ENCODE measurements at regions not wholly inside any gene's neighbourhood (a gene's known extent, or its start where the extent isn't known, plus 50 kb on each side); places are given as distances from the start of the nearest gene placed in this dataset.

DNA sequence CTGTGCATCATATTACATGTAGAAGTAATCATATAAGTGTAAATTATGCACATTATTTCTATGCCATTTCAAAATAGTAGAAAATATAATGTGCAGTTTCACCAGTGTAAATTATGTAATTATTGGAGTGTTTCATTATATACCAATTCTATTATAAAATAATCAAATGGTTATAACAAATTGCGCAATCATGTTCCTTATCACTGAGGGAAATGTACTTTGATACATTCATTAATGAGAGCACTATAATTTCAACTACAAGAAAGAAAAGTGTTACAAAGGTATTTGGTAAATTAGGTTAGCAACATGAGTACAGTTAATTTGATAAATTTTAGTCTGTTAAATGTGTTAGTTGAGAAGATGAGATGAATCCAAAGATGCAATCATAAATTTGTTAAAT is 421.5 kb upstream of the CDH10 start:
- no peak overlapping the region for H3K4me3 ChIP-seq (ENCODE audit: control insufficient read depth, low read depth, low read length)
- DNase-seq (ENCODE audit: low read depth): no peak
- TF ChIP-seq, protein P1, sequence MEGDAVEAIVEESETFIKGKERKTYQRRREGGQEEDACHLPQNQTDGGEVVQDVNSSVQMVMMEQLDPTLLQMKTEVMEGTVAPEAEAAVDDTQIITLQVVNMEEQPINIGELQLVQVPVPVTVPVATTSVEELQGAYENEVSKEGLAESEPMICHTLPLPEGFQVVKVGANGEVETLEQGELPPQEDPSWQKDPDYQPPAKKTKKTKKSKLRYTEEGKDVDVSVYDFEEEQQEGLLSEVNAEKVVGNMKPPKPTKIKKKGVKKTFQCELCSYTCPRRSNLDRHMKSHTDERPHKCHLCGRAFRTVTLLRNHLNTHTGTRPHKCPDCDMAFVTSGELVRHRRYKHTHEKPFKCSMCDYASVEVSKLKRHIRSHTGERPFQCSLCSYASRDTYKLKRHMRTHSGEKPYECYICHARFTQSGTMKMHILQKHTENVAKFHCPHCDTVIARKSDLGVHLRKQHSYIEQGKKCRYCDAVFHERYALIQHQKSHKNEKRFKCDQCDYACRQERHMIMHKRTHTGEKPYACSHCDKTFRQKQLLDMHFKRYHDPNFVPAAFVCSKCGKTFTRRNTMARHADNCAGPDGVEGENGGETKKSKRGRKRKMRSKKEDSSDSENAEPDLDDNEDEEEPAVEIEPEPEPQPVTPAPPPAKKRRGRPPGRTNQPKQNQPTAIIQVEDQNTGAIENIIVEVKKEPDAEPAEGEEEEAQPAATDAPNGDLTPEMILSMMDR (conservative IDR thresholded peaks at IDR 0.05; ENCODE audit: control insufficient read depth, insufficient read depth, low read depth, low read length): no peak

DNA sequence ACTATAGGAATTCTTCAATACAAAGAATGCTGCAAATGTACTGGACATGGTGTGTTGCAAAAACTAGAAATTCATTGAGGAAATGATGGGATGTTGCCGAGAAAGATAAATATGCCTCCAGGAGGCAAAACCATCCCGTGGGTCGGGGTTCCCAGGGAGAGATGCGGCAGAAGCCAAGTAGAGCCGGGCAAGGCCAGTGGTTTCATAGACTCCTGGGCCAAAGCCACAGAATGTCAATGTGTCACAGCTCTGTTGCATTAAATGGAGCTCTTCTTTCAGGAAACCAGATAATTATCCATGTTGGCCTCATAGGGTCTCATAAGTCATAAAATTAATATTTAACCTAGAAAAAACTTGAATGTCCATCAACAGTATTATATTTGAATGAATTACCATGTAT is 419.5 kb upstream of the CDH10 start:
- DNase-seq (ENCODE audit: low read depth): no peak
- H3K4me3 ChIP-seq (ENCODE audit: control insufficient read depth, low read depth, low read length): no peak overlapping the region
- TF ChIP-seq, protein P1 (conservative IDR thresholded peaks at IDR 0.05; ENCODE audit: control insufficient read depth, insufficient read depth, low read depth, low read length): no peak

DNA sequence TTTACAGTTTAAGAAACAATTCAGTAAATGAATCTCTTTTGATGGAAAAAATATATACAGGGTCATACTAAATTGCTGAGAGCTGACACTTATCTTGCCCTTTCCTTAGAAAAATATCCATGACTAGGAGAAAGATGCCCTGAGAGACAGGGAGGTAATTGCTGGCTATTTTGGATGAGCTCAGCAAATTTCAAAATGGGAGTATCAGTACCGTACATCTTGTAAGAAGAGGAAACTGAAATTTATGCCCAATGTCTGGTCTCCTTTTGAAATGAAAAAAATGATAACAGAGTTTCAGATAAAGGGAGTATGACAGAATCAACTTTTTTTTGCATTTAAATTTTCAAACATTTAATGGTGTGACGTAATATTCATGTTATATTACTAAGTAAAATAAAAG is 415.8 kb upstream of the CDH10 start:
- DNase-seq (ENCODE audit: low read depth): no peak
- TF ChIP-seq, protein P1 (conservative IDR thresholded peaks at IDR 0.05; ENCODE audit: control insufficient read depth, insufficient read depth, low read depth, low read length): no peak
- no peak overlapping the region for H3K4me3 ChIP-seq (ENCODE audit: control insufficient read depth, low read depth, low read length)

DNA sequence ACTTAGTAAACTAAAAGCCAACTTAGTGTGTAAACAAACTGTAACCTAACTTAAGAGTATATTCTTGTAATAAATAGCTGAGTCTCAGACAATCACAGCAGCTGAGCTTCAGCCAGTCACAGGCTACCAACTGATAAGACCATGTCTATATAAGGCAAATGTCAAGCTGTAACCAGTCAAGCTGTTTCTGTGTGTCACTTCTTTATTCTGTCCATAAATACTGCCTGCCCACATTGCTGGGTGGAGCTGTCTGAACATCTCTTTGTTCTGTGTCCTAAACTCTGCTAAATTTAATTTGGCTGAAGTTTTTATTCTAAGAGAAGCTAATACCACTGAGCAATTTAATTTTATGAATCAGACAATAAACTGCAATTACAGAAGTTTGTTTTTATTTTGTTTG is 412.1 kb upstream of the CDH10 start:
- no peak for DNase-seq (ENCODE audit: low read depth)
- TF ChIP-seq, protein P1 (conservative IDR thresholded peaks at IDR 0.05; ENCODE audit: control insufficient read depth, insufficient read depth, low read depth, low read length): no peak
- no peak overlapping the region for H3K4me3 ChIP-seq (ENCODE audit: control insufficient read depth, low read depth, low read length)

DNA sequence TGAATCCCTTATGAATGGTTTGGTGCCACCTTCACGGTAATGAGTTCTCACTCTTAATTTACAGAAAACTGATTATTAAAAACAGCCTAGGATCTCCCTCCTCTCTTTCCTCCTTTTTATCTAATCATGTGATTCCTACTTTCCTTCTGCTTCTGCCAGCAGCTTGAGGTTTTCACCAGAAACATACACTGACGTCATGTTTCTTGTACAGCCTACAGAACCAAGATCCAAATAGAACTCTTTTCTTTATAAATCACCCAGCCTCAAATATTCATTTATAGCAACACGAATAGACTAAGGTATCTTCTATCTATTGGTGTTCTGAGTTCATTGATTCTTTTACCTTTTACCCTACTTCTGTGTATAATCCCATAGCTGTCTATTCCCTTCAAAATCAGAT is 388.9 kb upstream of the CDH10 start:
- no peak for DNase-seq (ENCODE audit: low read depth)
- no peak overlapping the region for H3K4me3 ChIP-seq (ENCODE audit: control insufficient read depth, low read depth, low read length)
- TF ChIP-seq, protein P1 (conservative IDR thresholded peaks at IDR 0.05; ENCODE audit: control insufficient read depth, insufficient read depth, low read depth, low read length): no peak

DNA sequence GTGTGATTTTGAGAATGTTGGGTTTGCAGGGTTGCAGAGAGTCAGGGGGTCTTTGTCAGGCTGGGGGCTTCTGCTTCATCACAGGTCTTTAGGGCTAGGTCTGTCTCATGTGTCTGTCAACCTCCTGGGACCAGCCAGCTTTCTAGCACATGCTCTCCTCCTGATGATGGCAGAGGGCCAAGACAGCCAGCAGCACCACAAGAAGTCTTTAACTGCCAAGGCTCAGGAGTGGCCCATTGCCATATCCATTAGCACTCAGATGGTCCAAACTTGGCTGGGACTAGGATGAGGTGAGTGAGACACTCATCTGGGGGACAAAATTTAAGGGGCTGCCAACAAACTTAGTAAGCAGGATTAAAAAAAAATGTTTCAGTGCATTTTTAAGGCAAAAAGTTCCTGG is 384.2 kb upstream of the CDH10 start:
- no peak overlapping the region for H3K4me3 ChIP-seq (ENCODE audit: control insufficient read depth, low read depth, low read length)
- DNase-seq (ENCODE audit: low read depth): no peak
- TF ChIP-seq, protein P1 (conservative IDR thresholded peaks at IDR 0.05; ENCODE audit: control insufficient read depth, insufficient read depth, low read depth, low read length): no peak

DNA sequence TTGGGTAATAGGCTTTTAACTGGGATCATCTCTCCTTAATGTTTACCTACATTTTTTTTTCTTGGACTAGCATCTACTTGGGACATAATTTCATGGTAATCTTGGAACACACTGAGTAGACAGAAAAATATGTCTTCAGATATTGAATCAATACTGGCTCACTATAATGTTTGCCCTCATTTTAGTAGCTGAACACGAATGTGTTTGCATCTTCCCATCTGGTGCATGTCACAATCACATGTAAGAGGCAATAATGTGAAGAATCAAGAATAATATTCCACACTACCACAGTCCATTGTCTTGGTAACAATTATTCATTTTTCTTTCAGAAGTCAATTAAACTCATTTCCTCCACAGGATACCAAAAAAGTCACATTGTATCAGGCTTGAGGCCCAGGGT is 382.7 kb upstream of the CDH10 start:
- no peak for DNase-seq (ENCODE audit: low read depth)
- TF ChIP-seq, protein P1 (conservative IDR thresholded peaks at IDR 0.05; ENCODE audit: control insufficient read depth, insufficient read depth, low read depth, low read length): no peak
- H3K4me3 ChIP-seq (ENCODE audit: control insufficient read depth, low read depth, low read length): no peak overlapping the region

All from fibroblast of mammary gland (primary cell).